Neuronal stem cell (in vitro differentiated cells): ENCODE measurements at regions not wholly inside any gene's neighbourhood (a gene's known extent, or its start where the extent isn't known, plus 50 kb on each side); places are given as distances from the start of the nearest gene placed in this dataset.

ENCODE experiments used
- DNase-seq: peaks from one replicate; pipeline ENCODE4 v3.0.0-alpha.2; 2013; ENCODE audit warnings: low spot score
- H2AFZ ChIP-seq: one replicate; pipeline ENCODE4 v1.6.1; 2013; ENCODE audit warnings: mild to moderate bottlenecking, low read length, inconsistent platforms
- H2AK5ac ChIP-seq: 2 replicates; pipeline ENCODE4 v1.6.1; 2013; ENCODE audit warnings: low read depth, mild to moderate bottlenecking, inconsistent platforms, low read length, moderate library complexity, mixed read lengths
- H2BK120ac ChIP-seq: 2 replicates; pipeline ENCODE4 v1.6.1; 2013; ENCODE audit warnings: low read depth, mild to moderate bottlenecking, inconsistent platforms, low read length, moderate library complexity, mixed read lengths
- H2BK12ac ChIP-seq: one replicate; pipeline ENCODE4 v1.6.1; 2013; ENCODE audit warnings: low read length, inconsistent platforms
- H2BK15ac ChIP-seq: 2 replicates; pipeline ENCODE4 v1.6.1; 2013; ENCODE audit warnings: mild to moderate bottlenecking, low read length, inconsistent platforms, mixed read lengths
- H2BK5ac ChIP-seq: one replicate; pipeline ENCODE4 v1.6.1; 2013; ENCODE audit warnings: inconsistent platforms, mild to moderate bottlenecking, low read length, moderate library complexity
- H3K14ac ChIP-seq: one replicate; pipeline ENCODE4 v1.6.1; 2013; ENCODE audit warnings: low read length, inconsistent platforms
- H3K18ac ChIP-seq: 2 replicates; pipeline ENCODE4 v1.6.1; 2013; ENCODE audit warnings: low read length, inconsistent platforms
- H3K23ac ChIP-seq: 2 replicates; pipeline ENCODE4 v1.6.1; 2013; ENCODE audit warnings: low read depth, mild to moderate bottlenecking, mixed read lengths, low read length, inconsistent platforms; ENCODE audit not compliant: poor library complexity
- H3K27ac ChIP-seq: replicated peaks from 3 replicates; pipeline ENCODE4 v1.5.1; 2013; ENCODE audit warnings: low read length, inconsistent platforms
- H3K27me3 ChIP-seq, 3 experiments: 2 replicates each; pipeline ENCODE4 v1.6.1; 2013; ENCODE audit warnings: low read length in 3 of 3, mild to moderate bottlenecking in 2 of 3, inconsistent platforms in 1 of 3, low read depth in 1 of 3, mixed read lengths in 1 of 3, moderate library complexity in 1 of 3; ENCODE audit not compliant: control insufficient read depth in 3 of 3, insufficient read depth in 3 of 3
- H3K36me3 ChIP-seq, 2 donors: replicated peaks in 1 of 2; 2 replicates each; pipeline ENCODE4 v1.6.1; 2013; ENCODE audit warnings: low read length in 2 of 2; ENCODE audit not compliant: control insufficient read depth in 2 of 2, insufficient read depth in 2 of 2
- H3K4ac ChIP-seq: 2 replicates; pipeline ENCODE4 v1.6.1; 2013; ENCODE audit warnings: inconsistent platforms, mild to moderate bottlenecking, low read length, moderate library complexity
- H3K4me1 ChIP-seq, 2 donors: 1 replicate in 1 of 2; 2 replicates in 1 of 2; pipeline ENCODE4 v1.6.1; 2013; ENCODE audit warnings: low read length in 2 of 2, low read depth in 1 of 2; ENCODE audit not compliant: control insufficient read depth in 2 of 2, insufficient read depth in 1 of 2
- H3K4me2 ChIP-seq: one replicate; pipeline ENCODE4 v1.6.1; 2013; ENCODE audit warnings: mild to moderate bottlenecking, low read length, inconsistent platforms; ENCODE audit not compliant: insufficient read depth, poor library complexity, severe bottlenecking
- H3K4me3 ChIP-seq, 2 donors: 2 replicates each; pipeline ENCODE4 v1.5.1; 2013; ENCODE audit warnings: low read length in 2 of 2, mild to moderate bottlenecking in 2 of 2, inconsistent platforms in 1 of 2, moderate library complexity in 1 of 2
- H3K79me1 ChIP-seq: one replicate; pipeline ENCODE4 v1.6.1; 2013; ENCODE audit warnings: low read depth, mild to moderate bottlenecking, inconsistent platforms, low read length, moderate library complexity
- H3K9ac ChIP-seq: one replicate; pipeline ENCODE4 v1.6.1; 2013; ENCODE audit warnings: mild to moderate bottlenecking, low read depth, low read length, inconsistent platforms; ENCODE audit not compliant: poor library complexity
- H3K9me3 ChIP-seq, 2 donors: replicated peaks in 1 of 2; 2 replicates each; pipeline versions ENCODE3 to v1.6.1; 2013; ENCODE audit warnings: low read length in 2 of 2, mild to moderate bottlenecking in 2 of 2, inconsistent platforms in 1 of 2, low read depth in 1 of 2, mixed read lengths in 1 of 2, moderate library complexity in 1 of 2; ENCODE audit not compliant: control insufficient read depth in 2 of 2, insufficient read depth in 1 of 2
- H4K8ac ChIP-seq: one replicate; pipeline ENCODE4 v1.6.1; 2013; ENCODE audit warnings: low read depth, mild to moderate bottlenecking, inconsistent platforms, low read length, moderate library complexity
- H4K91ac ChIP-seq: one replicate; pipeline ENCODE4 v1.6.1; 2013; ENCODE audit warnings: low read length, low read depth, mild to moderate bottlenecking, inconsistent platforms; ENCODE audit not compliant: poor library complexity
- WGBS, 2 donors: extraction: QIAGEN DNeasy Blood & Tissue Kit; methylation state at CpG; one replicate each; pipeline ENCODE4 v1.1.7; 2013; ENCODE audit warnings: missing lambda C conversion rate in 2 of 2, mixed read lengths in 1 of 2; ENCODE audit not compliant: insufficient read length in 2 of 2, insufficient replicate concordance in 1 of 2; ENCODE audit errors: extremely low coverage in 2 of 2; 5-methylcytosine and 5-hydroxymethylcytosine counted together

GRCh38 chr3:145197051-145197820, 963.7 kb downstream of the PLOD2 start:
- H2BK5ac ChIP-seq, result no peak overlapping the region

GRCh38 chr3:145197821-145198220, 963.2 kb downstream of the PLOD2 start:
- no peak overlapping the region for H2BK5ac ChIP-seq
- H3K4me1 ChIP-seq, result peaks cover 0 to 8% of the 10 kb centered on the region in 2 donors
- H3K18ac ChIP-seq, result no peak overlapping the region
- no peak overlapping the region for H3K9ac ChIP-seq
- no peak overlapping the region for H3K23ac ChIP-seq
- no peak overlapping the region for H3K4ac ChIP-seq
- H3K79me1 ChIP-seq, result no peaks in the 10 kb centered on the region
- no peaks in the 10 kb centered on the region for H3K9me3 ChIP-seq
- H4K91ac ChIP-seq, result no peak overlapping the region
- no peak overlapping the region for H3K14ac ChIP-seq
- H3K27me3 ChIP-seq, result no peaks in the 10 kb centered on the region
- DNase-seq, result no peak
- peak overlapping the region; percentile 68 for H2AFZ ChIP-seq
- no peak overlapping the region for H2BK120ac ChIP-seq
- H2BK15ac ChIP-seq, result no peak overlapping the region
- WGBS, 2 donors, result no CpG with 5 or more reads among the region's 1 CpG
- no peak overlapping the region for H2BK12ac ChIP-seq
- H3K27ac ChIP-seq, result no peak overlapping the region
- H3K36me3 ChIP-seq, result no peaks in the 10 kb centered on the region
- no peak overlapping the region for H3K4me3 ChIP-seq
- no peak overlapping the region for H3K4me2 ChIP-seq
- H2AK5ac ChIP-seq, result no peak overlapping the region
- H4K8ac ChIP-seq, result no peak overlapping the region

More at GRCh38 chr3:145197051-145197820, 963.7 kb downstream of the PLOD2 start:
- Histone ChIP-seq H3K4me2 (no peak overlapping the region), H2BK15ac (no peak overlapping the region), H3K4ac (no peak overlapping the region), H2BK120ac (no peak overlapping the region), H2AFZ (peak overlapping the region; percentile 68), H3K9ac (no peak overlapping the region), H3K27ac (no peak overlapping the region), H3K9me3 (no peaks in the 10 kb centered on the region), H3K4me3 (no peak overlapping the region), H3K23ac (no peak overlapping the region), H4K8ac (no peak overlapping the region), H3K27me3 (no peaks in the 10 kb centered on the region), H3K79me1 (no peaks in the 10 kb centered on the region), H3K36me3 (no peaks in the 10 kb centered on the region), H3K4me1 (peaks cover 0 to 8% of the 10 kb centered on the region in 2 donors), H2BK12ac (no peak overlapping the region), H2AK5ac (no peak overlapping the region), H3K18ac (no peak overlapping the region), H4K91ac (no peak overlapping the region), H3K14ac (no peak overlapping the region)
- DNase-seq, result no peak
- WGBS, 2 donors, result no CpG with 5 or more reads among the region's 1 CpG

- Histone ChIP-seq H3K79me1 (no peaks in the 10 kb centered on the region), H3K9me3 (no peaks in the 10 kb centered on the region), H2BK15ac (no peak overlapping the region), H3K4ac (no peak overlapping the region), H2BK5ac (no peak overlapping the region), H2BK12ac (no peak overlapping the region), H3K4me1 (no peaks in the 10 kb centered on the region), H2BK120ac (no peak overlapping the region), H3K18ac (no peak overlapping the region), H3K4me2 (no peak overlapping the region), H3K9ac (no peak overlapping the region), H3K36me3 (no peaks in the 10 kb centered on the region), H3K14ac (no peak overlapping the region), H3K27me3 (no peaks in the 10 kb centered on the region), H2AK5ac (no peak overlapping the region), H4K91ac (no peak overlapping the region), H2AFZ (no peak overlapping the region), H4K8ac (no peak overlapping the region), H3K27ac (no peak overlapping the region), H3K4me3 (no peak overlapping the region), H3K23ac (no peak overlapping the region)
- DNase-seq, result no peak
- WGBS, 2 donors, result no CpG with 5 or more reads among the region's 5 CpGs
Measured at GRCh38 chr3:145209561-145209960, 951.4 kb downstream of the PLOD2 start.

DNA sequence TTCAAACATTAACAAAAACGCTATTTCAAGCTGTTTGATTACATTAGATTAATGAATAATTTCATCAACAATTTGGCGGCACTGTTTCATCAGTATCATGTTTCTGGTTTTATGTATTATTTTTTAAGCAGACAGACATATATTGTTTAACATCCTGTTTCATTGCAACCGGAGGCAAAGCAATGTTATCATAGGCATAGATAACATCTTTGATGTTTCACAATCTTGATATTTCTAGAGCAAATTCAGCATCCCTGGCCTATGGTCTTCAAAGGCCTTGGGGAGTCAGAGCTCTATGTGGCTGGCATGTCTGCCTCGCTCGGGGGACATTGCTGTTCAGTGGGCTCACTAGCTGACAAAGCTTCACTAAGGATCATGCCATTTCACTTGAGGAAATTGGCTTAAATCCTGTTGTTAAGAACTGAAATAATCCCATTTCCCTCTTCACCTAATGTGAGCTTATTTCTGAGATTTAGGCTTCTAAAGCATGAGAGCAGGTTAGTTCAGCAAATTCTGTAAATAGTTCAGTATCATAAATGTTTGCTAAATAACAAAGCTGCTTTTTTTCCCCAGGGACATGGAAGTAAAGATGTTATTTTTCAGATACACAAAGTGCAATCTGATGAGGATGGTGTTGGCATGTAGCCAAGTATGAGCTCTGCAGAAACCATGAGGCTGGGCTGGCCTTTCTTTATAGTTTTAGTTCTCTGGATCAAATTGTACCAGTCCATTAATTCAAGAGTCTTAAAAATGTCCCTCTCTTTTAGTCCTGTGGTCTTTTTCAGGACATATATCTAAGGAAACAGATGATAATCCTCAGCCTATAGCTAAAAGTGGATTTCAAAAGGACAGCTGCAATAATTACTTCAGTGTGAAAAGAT, 941.4 kb downstream of the PLOD2 start:
- H3K27ac ChIP-seq, result no peak overlapping the region
- no peak overlapping the region for H3K23ac ChIP-seq
- no peak overlapping the region for H2AK5ac ChIP-seq
- H3K14ac ChIP-seq, result no peak overlapping the region
- no peak overlapping the region for H3K4ac ChIP-seq
- H3K9ac ChIP-seq, result no peak overlapping the region
- DNase-seq, result no peak
- no peaks in the 10 kb centered on the region for H3K79me1 ChIP-seq
- H2BK12ac ChIP-seq, result no peak overlapping the region
- WGBS, 2 donors, result no CpG with 5 or more reads among the region's 5 CpGs
- H3K4me3 ChIP-seq, result no peak overlapping the region
- no peaks in the 10 kb centered on the region for H3K36me3 ChIP-seq
- H3K4me2 ChIP-seq, result no peak overlapping the region
- H4K8ac ChIP-seq, result no peak overlapping the region
- H3K9me3 ChIP-seq, result no peaks in the 10 kb centered on the region
- no peak overlapping the region for H4K91ac ChIP-seq
- no peak overlapping the region for H2BK15ac ChIP-seq
- H2AFZ ChIP-seq, result peak overlapping the region; percentile 72
- no peaks in the 10 kb centered on the region for H3K4me1 ChIP-seq
- no peak overlapping the region for H2BK5ac ChIP-seq
- H3K27me3 ChIP-seq, result no peaks in the 10 kb centered on the region
- no peak overlapping the region for H3K18ac ChIP-seq
- no peak overlapping the region for H2BK120ac ChIP-seq
